ENCODE measurements at regions not wholly inside any gene's neighbourhood (a gene's known extent, or its start where the extent isn't known, plus 50 kb on each side); places are given as distances from the start of the nearest gene placed in this dataset.
"Not testable (repeated sequence)": the region's sequence is repeated elsewhere in the genome, so short reads cannot be mapped to it uniquely, and the experiment has no call there.

GRCh38 chr4:27770895-27771294, 910.3 kb downstream of the STIM2 start:
- no peak for DNase-seq

- DNase-seq, result peak; percentile 18
Measured at GRCh38 chr4:27775156-27775555, 914.5 kb downstream of the STIM2 start.

- DNase-seq, result no peak
Measured at GRCh38 chr4:27779827-27780226, 919.2 kb downstream of the STIM2 start.

GRCh38 chr4:27787195-27787594, 926.6 kb downstream of the STIM2 start:
- no peak for DNase-seq

GRCh38 chr4:27789773-27790172, 929.1 kb downstream of the STIM2 start:
- DNase-seq, result no peak

- DNase-seq, result no peak
Measured at GRCh38 chr4:27790911-27791310, 930.3 kb downstream of the STIM2 start.

- DNase-seq, result no peak
Measured at GRCh38 chr4:27791640-27792039, 931.0 kb downstream of the STIM2 start.

- no peak for DNase-seq
Measured at GRCh38 chr4:27807207-27807606, 946.6 kb downstream of the STIM2 start.

- no peak for DNase-seq
Measured at GRCh38 chr4:27811948-27812347, 951.3 kb downstream of the STIM2 start.

- not testable (repeated sequence) for DNase-seq
Measured at GRCh38 chr4:27813226-27813625, 952.6 kb downstream of the STIM2 start.

GRCh38 chr4:27813699-27814425, 953.2 kb downstream of the STIM2 start:
- DNase-seq, result not testable (repeated sequence)

GRCh38 chr4:27819246-27819645, 958.6 kb downstream of the STIM2 start:
- DNase-seq, result no peak

GRCh38 chr4:27828843-27829242, 968.2 kb downstream of the STIM2 start:
- DNase-seq, result no peak

GRCh38 chr4:27830251-27830650, 969.6 kb downstream of the STIM2 start:
- DNase-seq, result no peak

GRCh38 chr4:27835851-27836250, 975.2 kb downstream of the STIM2 start:
- DNase-seq, result no peak

- DNase-seq, result no peak
Measured at GRCh38 chr4:27836523-27836922, 975.9 kb downstream of the STIM2 start.

- no peak for DNase-seq
Measured at GRCh38 chr4:27843776-27844175, 983.1 kb downstream of the STIM2 start.

GRCh38 chr4:27844376-27844775, 983.7 kb downstream of the STIM2 start:
- DNase-seq, result no peak

GRCh38 chr4:27846951-27847350, 986.3 kb downstream of the STIM2 start:
- no peak for DNase-seq

- peak; percentile 0 for DNase-seq
Measured at GRCh38 chr4:27861381-27861787, 1000.7 kb downstream of the STIM2 start.

GRCh38 chr4:27861802-27862201, 1001.2 kb downstream of the STIM2 start:
- DNase-seq, result no peak

- DNase-seq, result no peak
Measured at GRCh38 chr4:27873596-27873995, 1013.0 kb downstream of the STIM2 start.

- no peak for DNase-seq
Measured at GRCh38 chr4:27881705-27882104, 1021.1 kb downstream of the STIM2 start.

- no peak for DNase-seq
Measured at GRCh38 chr4:27886120-27886519, 1025.5 kb downstream of the STIM2 start.

GRCh38 chr4:27887646-27888045, 1027.0 kb downstream of the STIM2 start:
- DNase-seq, result no peak

All from NCI-H2171 treated with DMSO at 0.1 percent for 48 hours (cell line).